H1 (cell line): ENCODE measurements at regions not wholly inside any gene's neighbourhood (a gene's known extent, or its start where the extent isn't known, plus 50 kb on each side); places are given as distances from the start of the nearest gene placed in this dataset.
A peak's percentile ranks its signal among the peaks of the same experiment; 100 is the strongest.
"Not testable (repeated sequence)": the region's sequence is repeated elsewhere in the genome, so short reads cannot be mapped to it uniquely, and the experiment has no call there.

Source experiments
- CTCF ChIA-PET: fragments of 300-600 bp; sonication (Branson Sonifier 250); formaldehyde crosslinking; loops from one replicate; lab custom pipeline; 2021; ENCODE audit not compliant: partially characterized antibody; lab: Charles Lee
- POLR2A ChIA-PET: fragments of 300-600 bp; sonication (Branson Sonifier 250); formaldehyde crosslinking; loops from one replicate; lab custom pipeline; 2021; ENCODE audit warnings: inconsistent platforms; ENCODE audit not compliant: partially characterized antibody; lab: Charles Lee
- DNase-seq, 2 experiments: peaks; one replicate each; pipeline versions ENCODE4 v3.0.0 to v3.0.0-alpha.2; 2010 to 2022; ENCODE audit warnings: low spot score in 2 of 2, low read depth in 1 of 2, mixed read lengths in 1 of 2
- FAIRE-seq: peaks from 2 replicates; lab custom pipeline; 2011; peaks lifted over from hg19 to GRCh38; lab: Jason Lieb, UNC
- H2AFZ ChIP-seq: 2 replicates; pipeline ENCODE4 v1.8.1; 2012; ENCODE audit warnings: low read length, inconsistent platforms
- H2AK5ac ChIP-seq: 2 replicates; pipeline ENCODE4 v1.6.1; 2013; ENCODE audit warnings: low read depth, low read length
- H2BK120ac ChIP-seq: replicated peaks from 2 replicates; pipeline ENCODE3; 2013; ENCODE audit warnings: low read depth, low read length, inconsistent platforms
- H2BK12ac ChIP-seq: 2 replicates; pipeline ENCODE4 v1.6.1; 2013; ENCODE audit warnings: low read depth, low read length
- H2BK15ac ChIP-seq: 2 replicates; pipeline ENCODE4 v1.6.1; 2013; ENCODE audit warnings: low read length
- H2BK20ac ChIP-seq: 2 replicates; pipeline ENCODE4 v1.6.1; 2013; ENCODE audit warnings: low read length
- H2BK5ac ChIP-seq: 2 replicates; pipeline ENCODE4 v1.6.1; 2013; ENCODE audit warnings: low read depth, low read length
- H3K14ac ChIP-seq: 2 replicates; pipeline ENCODE4 v1.6.1; 2013; ENCODE audit warnings: inconsistent platforms; ENCODE audit not compliant: insufficient read length
- H3K18ac ChIP-seq: 2 replicates; pipeline ENCODE4 v1.6.1; 2013; ENCODE audit warnings: low read length; ENCODE audit errors: extremely low read depth
- H3K23ac ChIP-seq: 2 replicates; pipeline ENCODE4 v1.6.1; 2013; ENCODE audit warnings: inconsistent platforms; ENCODE audit not compliant: insufficient read length
- H3K23me2 ChIP-seq: 2 replicates; pipeline ENCODE4 v1.6.1; 2013; ENCODE audit warnings: low read depth, low read length
- H3K27ac ChIP-seq: 2 replicates; pipeline ENCODE4 v1.6.1; 2011; ENCODE audit warnings: low read depth, low read length, inconsistent platforms
- H3K27me3 ChIP-seq, 4 experiments: replicated peaks in 1 of 4; 1 replicate in 1 of 4; 2 replicates in 3 of 4; pipeline versions ENCODE4 v1.6.1 to v1.8.1; 2011 to 2013; ENCODE audit warnings: low read length in 3 of 4, mild to moderate bottlenecking in 3 of 4, inconsistent platforms in 2 of 4, mixed read lengths in 2 of 4, moderate library complexity in 1 of 4; ENCODE audit not compliant: control insufficient read depth in 3 of 4, insufficient read depth in 3 of 4; ENCODE audit errors: extremely low read depth in 1 of 4
- H3K36me3 ChIP-seq, 4 experiments: 2 replicates each; pipeline versions ENCODE4 v1.6.1 to v1.8.1; 2011 to 2013; ENCODE audit warnings: mild to moderate bottlenecking in 4 of 4, low read length in 3 of 4, moderate library complexity in 2 of 4, control low read depth in 1 of 4, inconsistent platforms in 1 of 4; ENCODE audit not compliant: insufficient read depth in 4 of 4, control insufficient read depth in 2 of 4
- H3K4ac ChIP-seq: replicated peaks from 2 replicates; pipeline ENCODE3; 2013; ENCODE audit warnings: low read length, low read depth, mixed read lengths, inconsistent platforms; ENCODE audit not compliant: insufficient read length
- H3K4me1 ChIP-seq, 4 experiments: replicated peaks in 1 of 4; 1 replicate in 1 of 4; 2 replicates in 3 of 4; pipeline versions ENCODE4 v1.6.1 to v1.8.1; 2011 to 2013; ENCODE audit warnings: low read length in 3 of 4, inconsistent platforms in 2 of 4, mixed read lengths in 1 of 4; ENCODE audit not compliant: insufficient read depth in 4 of 4, control insufficient read depth in 3 of 4
- H3K4me2 ChIP-seq, 2 experiments: 2 replicates each; pipeline versions ENCODE4 v1.6.1 to v1.8.1; 2011 to 2013; ENCODE audit warnings: low read depth in 2 of 2, low read length in 2 of 2, control low read depth in 1 of 2, inconsistent platforms in 1 of 2, mild to moderate bottlenecking in 1 of 2; ENCODE audit not compliant: insufficient read depth in 1 of 2
- H3K4me3 ChIP-seq, 4 experiments: fragments of 200-600, 300-600 bp in 1 of 4; sonication (generic), shearing (Covaris generic), sonication (Bioruptor Twin) in 1 of 4; 2 replicates each; pipeline versions ENCODE4 v1.5.1 to v1.8.1; 2011 to 2016; ENCODE audit warnings: low read length in 4 of 4, low read depth in 3 of 4, control low read depth in 2 of 4, inconsistent platforms in 2 of 4, mild to moderate bottlenecking in 2 of 4, mixed read lengths in 1 of 4, moderate library complexity in 1 of 4; ENCODE audit not compliant: insufficient read depth in 2 of 4; ENCODE audit errors: extremely low read depth in 1 of 4
- H3K56ac ChIP-seq: replicated peaks from 2 replicates; pipeline ENCODE3; 2013; ENCODE audit warnings: low read depth, mild to moderate bottlenecking, mixed read lengths, low read length, inconsistent platforms; ENCODE audit not compliant: insufficient read length
- H3K79me1 ChIP-seq: 2 replicates; pipeline ENCODE4 v1.6.1; 2013; ENCODE audit warnings: low read depth, low read length, control low read depth
- H3K79me2 ChIP-seq, 2 experiments: 2 replicates each; pipeline versions ENCODE4 v1.6.1 to v1.8.1; 2012 to 2013; ENCODE audit warnings: low read length in 2 of 2, mild to moderate bottlenecking in 2 of 2, inconsistent platforms in 1 of 2; ENCODE audit not compliant: insufficient read depth in 2 of 2, control insufficient read depth in 1 of 2
- H3K9ac ChIP-seq, 4 experiments: replicated peaks in 1 of 4; 1 replicate in 1 of 4; 2 replicates in 3 of 4; pipeline versions ENCODE4 v1.6.1 to v1.8.1; 2011 to 2013; ENCODE audit warnings: low read depth in 3 of 4, low read length in 3 of 4, control low read depth in 2 of 4, mild to moderate bottlenecking in 2 of 4, moderate library complexity in 2 of 4, inconsistent platforms in 1 of 4; ENCODE audit errors: extremely low read depth in 1 of 4
- H3K9me3 ChIP-seq, 2 experiments: 2 replicates each; pipeline versions ENCODE4 v1.6.1 to v1.8.1; 2012 to 2013; ENCODE audit warnings: mild to moderate bottlenecking in 2 of 2, moderate library complexity in 2 of 2, control low read depth in 1 of 2, inconsistent platforms in 1 of 2, low read depth in 1 of 2, low read length in 1 of 2, mixed read lengths in 1 of 2; ENCODE audit not compliant: insufficient read depth in 2 of 2
- H4K20me1 ChIP-seq, 2 experiments: replicated peaks in 1 of 2; 2 replicates each; pipeline versions ENCODE3 to v1.8.1; 2011 to 2013; ENCODE audit warnings: inconsistent platforms in 2 of 2, low read length in 2 of 2, mild to moderate bottlenecking in 1 of 2; ENCODE audit not compliant: insufficient read depth in 2 of 2, control insufficient read depth in 1 of 2
- H4K5ac ChIP-seq: 2 replicates; pipeline ENCODE4 v1.6.1; 2013; ENCODE audit warnings: low read length, low read depth, mixed read lengths, inconsistent platforms; ENCODE audit not compliant: insufficient read length
- H4K8ac ChIP-seq: 2 replicates; pipeline ENCODE4 v1.8.0; 2013; ENCODE audit warnings: mild to moderate bottlenecking, moderate library complexity, low read length, inconsistent platforms; ENCODE audit not compliant: insufficient read depth; ENCODE audit errors: extremely low read depth
- H4K91ac ChIP-seq: replicated peaks from 2 replicates; pipeline ENCODE3; 2013; ENCODE audit warnings: low read length, mixed read lengths, inconsistent platforms; ENCODE audit not compliant: insufficient read length
- WGBS, 2 experiments: shearing (Covaris generic) in 1 of 2; methylation state at CpG; one replicate each; pipeline versions ENCODE4 v1.1.6 to v1.1.7; 2013 to 2015; ENCODE audit warnings: low lambda C conversion rate in 2 of 2, mixed read lengths in 2 of 2, inconsistent platforms in 1 of 2, low coverage in 1 of 2, missing lambda C conversion rate in 1 of 2; ENCODE audit not compliant: insufficient replicate concordance in 2 of 2, insufficient coverage in 1 of 2, insufficient read length in 1 of 2; ENCODE audit errors: extremely low coverage in 1 of 2, missing lambda C conversion rate in 1 of 2; 5-methylcytosine and 5-hydroxymethylcytosine counted together

- H2BK12ac ChIP-seq, POLR2A ChIA-PET, H3K56ac ChIP-seq, H2BK5ac ChIP-seq, H3K14ac ChIP-seq, H3K36me3 ChIP-seq, H4K91ac ChIP-seq, H2BK20ac ChIP-seq, H3K9me3 ChIP-seq, H2AK5ac ChIP-seq, H3K79me2 ChIP-seq, H4K8ac ChIP-seq, H3K23ac ChIP-seq, H2BK15ac ChIP-seq, H3K4ac ChIP-seq, H3K23me2 ChIP-seq, H4K5ac ChIP-seq, CTCF ChIA-PET, H3K27me3 ChIP-seq, H3K4me3 ChIP-seq, H3K79me1 ChIP-seq, H2BK120ac ChIP-seq, H3K4me1 ChIP-seq, H3K18ac ChIP-seq, H3K9ac ChIP-seq, FAIRE-seq, H4K20me1 ChIP-seq, H2AFZ ChIP-seq, H3K4me2 ChIP-seq, H3K27ac ChIP-seq: not testable (repeated sequence)
- peak in 1 of 2 experiments; percentile 7 for DNase-seq
- WGBS, 2 experiments = 54% methylated on average over 2 of the region's 2 CpGs; no CpG with 5 or more reads in 1 of the 2 experiments
Measured at GRCh38 chr2:88802026-88802425, 110.6 kb downstream of the RPIA start.
